ENCODE measurements at regions not wholly inside any gene's neighbourhood (a gene's known extent, or its start where the extent isn't known, plus 50 kb on each side); places are given as distances from the start of the nearest gene placed in this dataset.

DNA sequence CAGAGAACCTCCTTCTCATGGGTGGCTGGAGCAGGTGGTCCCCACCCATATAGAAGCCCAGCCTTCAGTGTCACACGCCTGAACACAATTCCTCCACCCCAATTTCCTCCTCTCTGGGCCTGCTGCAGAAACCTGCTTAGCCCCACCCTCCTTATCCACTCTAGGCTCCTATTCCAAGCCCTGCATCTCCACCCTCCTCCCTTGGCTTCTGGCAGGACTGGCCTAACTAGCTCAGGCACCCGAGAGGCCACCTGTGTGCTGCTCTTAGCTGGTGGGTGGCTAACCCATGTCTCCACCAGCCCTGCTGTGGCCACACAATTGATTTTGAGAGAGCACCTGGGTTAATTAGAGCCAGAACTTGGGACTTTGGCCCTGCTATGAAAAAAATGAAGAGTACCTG lies 77.3 kb upstream of the ATP10B start:
- TF ChIP-seq, protein P1, sequence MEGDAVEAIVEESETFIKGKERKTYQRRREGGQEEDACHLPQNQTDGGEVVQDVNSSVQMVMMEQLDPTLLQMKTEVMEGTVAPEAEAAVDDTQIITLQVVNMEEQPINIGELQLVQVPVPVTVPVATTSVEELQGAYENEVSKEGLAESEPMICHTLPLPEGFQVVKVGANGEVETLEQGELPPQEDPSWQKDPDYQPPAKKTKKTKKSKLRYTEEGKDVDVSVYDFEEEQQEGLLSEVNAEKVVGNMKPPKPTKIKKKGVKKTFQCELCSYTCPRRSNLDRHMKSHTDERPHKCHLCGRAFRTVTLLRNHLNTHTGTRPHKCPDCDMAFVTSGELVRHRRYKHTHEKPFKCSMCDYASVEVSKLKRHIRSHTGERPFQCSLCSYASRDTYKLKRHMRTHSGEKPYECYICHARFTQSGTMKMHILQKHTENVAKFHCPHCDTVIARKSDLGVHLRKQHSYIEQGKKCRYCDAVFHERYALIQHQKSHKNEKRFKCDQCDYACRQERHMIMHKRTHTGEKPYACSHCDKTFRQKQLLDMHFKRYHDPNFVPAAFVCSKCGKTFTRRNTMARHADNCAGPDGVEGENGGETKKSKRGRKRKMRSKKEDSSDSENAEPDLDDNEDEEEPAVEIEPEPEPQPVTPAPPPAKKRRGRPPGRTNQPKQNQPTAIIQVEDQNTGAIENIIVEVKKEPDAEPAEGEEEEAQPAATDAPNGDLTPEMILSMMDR (IDR thresholded peaks at IDR 0.05): no peak
- TF ChIP-seq POLR2A (IDR thresholded peaks at IDR 0.05): no peak

All from adrenal gland (tissue), 5 donors.